ENCODE measurements at regions not wholly inside any gene's neighbourhood (a gene's known extent, or its start where the extent isn't known, plus 50 kb on each side); places are given as distances from the start of the nearest gene placed in this dataset.

DNA sequence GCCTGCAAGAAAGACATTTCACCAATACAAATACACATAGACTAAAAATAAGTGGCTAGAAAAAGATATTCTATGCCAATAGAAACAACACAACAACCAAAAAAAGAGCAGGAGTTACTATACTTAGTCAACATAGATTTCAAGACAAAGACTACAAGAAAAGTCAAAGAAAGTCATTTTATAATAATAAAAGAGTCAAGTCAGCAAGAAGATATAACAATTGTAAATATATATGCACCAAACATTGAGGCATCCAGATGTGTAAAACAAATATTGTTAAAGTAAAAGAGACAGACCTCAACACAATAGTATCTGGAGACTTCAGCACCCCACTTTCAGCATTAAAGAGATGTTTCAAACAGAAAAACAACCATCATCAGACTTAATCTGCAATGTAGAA, 104.6 kb downstream of the AMY1C start:
- intact Hi-C loops (cut with micrococcal nuclease) = no loop called here

DNA sequence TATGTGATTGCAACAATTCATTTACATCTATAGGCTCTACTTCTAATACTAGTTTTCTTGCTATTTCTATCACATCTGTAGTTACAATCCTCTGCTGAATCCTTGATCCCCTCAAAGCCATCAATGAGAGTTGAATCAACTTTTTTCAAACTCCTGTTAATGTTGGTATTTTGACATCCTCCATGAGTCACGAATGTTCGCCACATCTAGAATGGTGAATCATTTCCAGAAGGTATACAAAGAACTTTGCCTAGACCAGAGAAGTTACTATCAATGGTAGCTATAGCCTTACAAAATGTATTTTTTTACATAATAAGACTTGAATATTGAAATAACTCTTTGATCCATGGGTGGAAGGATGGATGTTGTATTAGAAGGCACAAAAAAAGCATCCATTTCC, 110.0 kb downstream of the AMY1C start:
- intact Hi-C loops (cut with micrococcal nuclease) = no loop called here

DNA sequence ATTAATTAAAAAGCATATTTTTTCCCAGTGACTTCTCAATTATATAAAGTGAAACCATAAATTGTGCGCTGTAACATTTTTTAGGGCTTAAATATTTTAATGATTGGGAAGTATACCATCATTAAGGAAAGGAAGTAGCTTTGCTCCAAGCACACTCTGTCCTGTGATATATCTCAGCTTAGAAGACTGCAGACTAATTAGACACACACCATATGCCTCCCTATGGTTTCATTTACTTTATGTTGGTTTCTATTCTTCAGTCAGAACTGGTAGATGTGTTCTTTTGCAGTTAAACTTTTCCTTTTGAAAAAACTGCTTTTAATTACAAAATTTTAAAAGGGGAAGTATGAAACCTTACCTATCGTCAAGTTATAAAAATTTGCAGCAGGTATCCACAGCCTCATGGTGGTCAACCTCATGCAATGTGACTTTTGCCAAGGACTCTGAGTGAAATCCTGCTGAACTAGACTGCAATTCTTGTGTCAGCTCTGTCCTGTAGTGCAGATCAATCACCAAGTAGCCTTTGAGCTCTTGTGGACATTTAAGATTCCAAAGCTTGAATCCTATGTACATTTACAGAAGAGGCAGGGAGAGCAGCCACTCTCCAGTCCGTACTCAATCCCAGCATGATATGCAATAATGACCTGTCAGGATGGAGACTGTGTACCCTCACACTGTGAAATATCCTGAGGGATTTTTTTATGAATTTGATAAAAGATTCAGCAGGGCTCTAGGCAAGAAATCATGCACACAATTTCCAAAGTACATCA, 149.1 kb downstream of the AMY1C start:
- intact Hi-C loops (cut with micrococcal nuclease) = no loop called here

DNA sequence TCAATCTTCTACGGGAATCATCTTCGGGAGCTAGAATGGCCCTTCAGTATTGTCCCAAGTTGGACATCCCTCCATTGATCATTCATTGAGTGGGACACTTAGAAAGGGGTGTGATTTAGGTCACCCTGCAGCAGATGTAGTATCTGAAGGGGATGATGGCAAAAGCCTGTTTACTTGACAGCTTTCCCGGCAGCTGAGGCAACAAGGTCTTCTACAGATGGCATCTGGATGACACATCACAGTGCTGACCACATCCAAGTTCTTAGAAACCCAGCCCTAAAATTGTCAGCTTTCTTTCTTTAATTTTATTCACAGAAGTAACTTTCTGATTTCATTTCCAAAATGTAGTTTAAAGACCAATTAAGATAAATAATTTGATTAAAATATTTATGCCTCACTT, 150.3 kb downstream of the AMY1C start:
- intact Hi-C loops (cut with micrococcal nuclease) = no loop called here

DNA sequence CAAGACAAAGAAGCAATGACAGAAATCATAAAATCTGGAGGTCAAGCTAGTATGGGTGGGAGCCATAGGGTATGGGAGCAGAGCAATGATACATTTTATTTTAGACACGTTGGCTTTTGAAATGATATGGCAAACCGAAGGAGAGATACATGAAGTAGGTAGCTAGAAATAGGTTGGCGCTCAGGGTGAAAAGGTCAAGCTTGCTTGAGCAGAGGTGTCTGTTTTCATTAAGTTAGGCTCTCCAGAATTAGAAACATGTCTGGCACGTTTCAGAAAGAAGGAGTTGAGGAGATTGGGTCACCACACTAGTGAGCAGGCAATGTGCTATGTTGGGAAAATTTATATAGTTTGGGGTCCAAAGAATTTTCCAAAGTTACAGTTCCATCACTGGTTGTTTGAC, 151.4 kb downstream of the AMY1C start:
- intact Hi-C loops (cut with micrococcal nuclease) = no loop called here

DNA sequence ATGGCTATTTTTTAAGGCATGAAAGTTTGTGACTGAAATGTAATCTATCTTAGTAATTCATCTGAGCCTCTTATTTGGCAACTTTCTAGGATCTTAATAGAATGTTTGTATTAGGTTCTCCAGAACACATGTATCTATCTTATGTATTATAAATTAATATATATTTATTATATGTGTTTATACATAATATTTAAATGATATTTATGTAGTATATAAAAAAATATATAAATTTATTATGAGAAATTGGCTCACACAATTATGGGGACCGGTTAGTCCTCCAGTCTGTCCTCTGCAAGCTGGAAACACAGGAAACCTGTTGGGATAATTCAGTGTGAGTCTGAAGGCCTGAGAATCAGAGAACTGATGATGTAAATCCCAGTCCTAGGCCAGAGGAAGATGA, 155.7 kb downstream of the AMY1C start:
- intact Hi-C loops (cut with micrococcal nuclease) = no loop called here

DNA sequence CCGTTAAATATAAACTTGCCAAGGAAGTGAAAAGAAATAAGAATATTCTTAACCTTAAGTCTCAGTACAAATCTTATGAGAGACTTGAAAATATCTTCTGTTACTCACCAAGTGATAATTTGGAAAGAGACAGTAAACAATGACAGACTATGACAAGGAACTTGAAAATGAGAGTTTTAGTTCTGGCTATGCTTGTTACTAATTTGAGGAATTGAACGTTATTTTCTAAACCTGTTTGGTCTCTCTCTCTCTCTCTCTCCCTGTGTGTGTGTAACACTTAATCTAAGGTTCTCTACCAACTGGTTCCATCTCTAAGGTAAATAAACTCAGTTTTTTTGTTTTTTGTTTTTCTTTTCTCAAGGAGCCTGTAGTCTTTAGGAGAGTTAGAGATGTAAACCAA, 161.8 kb downstream of the AMY1C start:
- intact Hi-C loops (cut with micrococcal nuclease) = no loop called here

DNA sequence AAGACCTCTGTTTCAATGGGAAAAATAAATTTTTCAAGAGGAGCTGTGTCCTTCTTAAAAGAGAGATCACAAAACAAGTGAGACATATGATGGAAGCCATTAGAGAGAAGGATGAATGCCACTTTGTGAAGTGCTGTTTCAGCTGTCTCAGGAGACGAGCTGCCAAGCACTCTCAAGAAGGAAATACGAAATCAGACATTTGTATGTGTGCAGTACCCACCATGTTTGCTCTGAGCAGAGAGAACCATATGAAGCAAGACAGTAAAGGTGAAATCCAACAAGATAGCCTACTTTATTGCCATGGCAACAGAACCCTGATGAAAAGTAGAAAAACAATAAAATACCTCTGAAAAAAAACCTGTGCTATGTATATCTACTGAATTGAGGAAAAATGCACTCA, 168.1 kb downstream of the AMY1C start:
- intact Hi-C loops (cut with micrococcal nuclease) = no loop called here

DNA sequence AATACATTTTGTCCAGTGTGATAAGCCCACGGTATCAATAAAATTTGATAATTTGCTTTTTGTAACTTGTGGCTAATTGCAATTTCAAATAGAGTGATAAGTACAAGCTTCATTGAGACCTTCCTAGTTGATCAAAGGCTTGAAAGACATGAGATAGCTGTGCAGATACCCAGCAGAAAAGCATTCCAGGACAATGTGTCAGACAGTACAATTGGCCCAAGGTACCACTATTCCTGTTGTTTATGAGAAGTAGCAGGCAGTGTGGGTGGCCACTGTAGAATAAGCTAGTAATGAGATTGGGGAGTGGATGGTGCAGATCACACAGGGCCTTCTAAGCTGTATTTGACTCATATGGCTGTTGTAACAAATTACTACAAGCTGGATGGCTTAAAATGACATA, 182.2 kb downstream of the AMY1C start:
- intact Hi-C loops (cut with micrococcal nuclease) = no loop called here

DNA sequence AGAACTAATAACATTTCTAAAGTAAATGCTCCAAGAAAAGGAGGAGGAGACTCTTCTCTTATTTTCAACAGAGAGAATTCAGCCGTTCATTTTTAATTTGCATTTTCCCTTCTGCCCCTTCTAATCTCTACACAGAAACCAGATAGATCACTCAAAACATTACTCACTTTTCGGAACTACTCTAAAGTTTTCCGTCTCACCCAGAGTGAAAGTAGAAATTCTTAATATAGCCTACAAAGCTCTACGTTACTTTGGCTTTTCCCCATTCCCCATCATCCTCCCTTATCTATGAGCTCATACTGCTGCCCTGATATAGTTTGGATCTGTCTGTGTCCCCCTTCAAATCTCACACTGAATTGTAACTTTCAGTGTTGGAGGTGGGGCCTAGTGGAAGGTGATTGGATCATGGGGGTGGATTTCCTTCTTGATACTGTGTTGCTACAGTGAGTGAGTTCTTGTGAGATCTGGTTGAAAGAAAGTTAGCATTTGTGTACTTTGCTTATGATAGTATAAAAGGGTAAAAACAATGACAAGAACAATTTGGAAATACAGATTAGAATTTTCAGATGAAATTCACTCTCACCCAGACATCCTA, 188.2 kb downstream of the AMY1C start:
- intact Hi-C loops (cut with micrococcal nuclease) = no loop called here

DNA sequence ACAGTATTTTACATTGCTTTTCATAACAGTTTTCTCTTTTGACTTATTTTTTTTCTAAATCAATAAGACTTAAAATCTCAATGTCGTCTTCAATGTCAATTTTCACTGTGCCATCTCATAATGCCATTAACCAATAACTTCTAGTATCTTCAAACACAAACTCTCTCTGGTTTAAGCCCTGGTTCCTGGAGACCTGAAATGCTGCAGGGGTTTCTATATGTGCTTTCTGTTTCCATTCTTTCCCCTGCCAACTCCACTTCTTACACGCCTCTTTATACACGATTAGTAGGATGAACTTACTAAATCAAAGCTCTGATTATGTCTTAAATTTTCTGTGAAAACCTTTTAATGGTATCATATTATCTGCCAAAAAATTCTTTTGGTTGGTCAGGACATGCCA, 191.4 kb downstream of the AMY1C start:
- intact Hi-C loops (cut with micrococcal nuclease) = no loop called here

DNA sequence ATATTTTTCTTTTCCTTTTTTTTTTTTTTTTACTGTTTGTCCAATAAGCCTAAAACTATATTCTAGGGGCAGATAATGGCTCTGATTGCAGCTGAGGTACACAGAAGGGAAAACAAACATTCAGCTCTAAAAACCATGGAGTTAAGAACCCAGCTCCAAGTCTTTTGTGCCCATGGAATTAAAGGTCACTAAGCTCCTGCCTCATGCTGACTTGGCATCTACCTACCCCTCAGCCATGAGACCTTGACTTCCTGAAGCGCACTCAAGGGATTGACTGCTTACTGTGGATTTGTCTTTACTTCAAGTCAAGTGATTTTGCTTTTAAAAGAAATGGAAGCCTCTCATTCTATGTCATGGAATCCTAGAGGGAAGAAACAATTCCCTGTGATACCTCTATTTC, 192.3 kb downstream of the AMY1C start:
- intact Hi-C loops (cut with micrococcal nuclease) = no loop called here

DNA sequence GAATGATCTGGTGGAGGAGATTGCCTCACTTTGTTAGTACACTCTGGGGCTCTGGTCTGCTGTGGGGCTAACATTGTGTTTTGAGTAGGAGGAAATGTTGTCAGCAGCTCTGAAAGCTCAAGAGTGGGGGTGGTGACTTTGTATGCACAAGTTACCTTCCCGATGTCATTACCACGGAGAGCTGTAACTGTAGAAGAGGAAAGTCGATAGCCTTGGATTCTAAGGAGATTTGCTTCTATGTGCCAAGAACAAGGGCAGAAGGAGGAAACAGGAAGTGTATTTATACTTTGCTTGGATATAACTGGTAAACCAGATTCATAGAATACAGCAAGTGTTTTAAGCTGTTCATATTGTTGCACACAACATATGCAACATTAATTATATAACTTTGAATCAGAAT, 196.1 kb downstream of the AMY1C start:
- intact Hi-C loops (cut with micrococcal nuclease) = no loop called here

DNA sequence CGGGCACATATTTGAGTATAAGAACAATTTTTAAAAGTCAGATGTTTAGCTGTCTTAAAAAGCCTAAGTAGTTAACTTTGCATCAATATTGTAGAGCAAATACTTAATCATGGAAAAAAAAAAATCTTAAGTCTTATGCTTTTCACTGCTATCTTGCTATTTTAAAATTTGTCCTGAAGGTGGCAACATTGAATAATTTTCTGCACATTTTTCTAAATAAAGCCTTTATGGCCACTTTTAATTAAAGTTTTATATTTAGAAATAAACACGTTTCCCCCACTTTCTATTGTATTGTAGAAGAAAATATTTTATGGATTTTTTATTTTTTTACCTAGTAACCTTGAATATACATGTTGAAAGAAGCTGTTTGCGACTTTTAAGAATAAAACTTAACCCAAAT, 198.8 kb downstream of the AMY1C start:
- intact Hi-C loops (cut with micrococcal nuclease) = no loop called here

DNA sequence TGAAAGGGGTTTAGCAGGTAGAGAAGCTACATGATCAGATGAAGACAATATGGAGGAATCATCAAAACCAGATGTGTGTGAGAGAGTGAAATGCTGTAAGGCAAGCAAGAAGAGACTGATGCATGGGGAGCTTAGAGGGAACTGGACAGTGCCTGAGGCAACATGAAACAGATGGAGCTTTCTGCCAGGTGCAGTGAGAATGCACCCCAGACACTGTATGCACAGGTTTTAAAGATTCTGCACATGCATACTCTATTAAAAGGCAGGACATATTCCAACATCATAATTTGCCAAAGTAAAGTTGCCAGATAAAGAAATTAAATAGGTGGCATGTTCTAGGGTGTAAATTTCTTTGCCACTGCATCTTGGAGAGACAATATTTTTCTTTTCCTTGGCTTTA, 200.1 kb downstream of the AMY1C start:
- intact Hi-C loops (cut with micrococcal nuclease) = no loop called here

DNA sequence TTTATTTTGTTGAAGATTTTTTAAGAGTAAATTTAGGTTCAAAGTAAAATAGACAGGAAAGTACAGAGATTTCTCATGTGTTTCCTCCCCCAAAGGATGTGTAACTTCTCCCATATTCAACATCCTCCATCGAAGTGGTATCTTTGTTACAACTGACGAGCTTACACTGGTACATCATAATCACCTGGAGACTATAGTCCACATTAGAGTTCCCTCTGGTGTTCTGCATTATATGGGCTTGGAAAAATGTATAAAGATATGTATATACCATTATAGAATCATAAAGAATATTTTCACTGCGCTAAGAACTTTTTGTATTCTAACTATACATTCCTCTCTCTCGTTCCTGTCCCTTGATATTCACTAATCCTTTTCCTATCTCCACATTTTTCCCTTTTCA, 203.7 kb downstream of the AMY1C start:
- intact Hi-C loops (cut with micrococcal nuclease) = no loop called here

DNA sequence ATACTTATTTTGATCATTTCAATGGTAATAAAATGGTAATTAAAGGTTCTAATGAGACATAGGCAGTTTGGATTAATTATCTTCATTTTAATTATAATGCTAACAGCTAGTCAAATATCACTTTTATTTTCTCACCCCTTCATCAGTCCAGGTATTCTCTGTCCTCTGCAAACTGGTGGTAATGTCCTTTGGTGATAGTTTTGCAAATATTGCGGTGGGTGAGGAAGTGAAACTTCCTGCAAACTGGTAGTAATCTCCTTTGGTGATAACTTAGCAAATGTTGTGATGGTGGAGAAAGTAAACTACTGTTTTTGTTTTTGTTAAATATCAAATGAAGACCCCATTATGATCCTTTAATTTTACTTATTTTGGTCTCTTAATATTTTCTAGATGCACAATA, 209.0 kb downstream of the AMY1C start:
- intact Hi-C loops (cut with micrococcal nuclease) = no loop called here

DNA sequence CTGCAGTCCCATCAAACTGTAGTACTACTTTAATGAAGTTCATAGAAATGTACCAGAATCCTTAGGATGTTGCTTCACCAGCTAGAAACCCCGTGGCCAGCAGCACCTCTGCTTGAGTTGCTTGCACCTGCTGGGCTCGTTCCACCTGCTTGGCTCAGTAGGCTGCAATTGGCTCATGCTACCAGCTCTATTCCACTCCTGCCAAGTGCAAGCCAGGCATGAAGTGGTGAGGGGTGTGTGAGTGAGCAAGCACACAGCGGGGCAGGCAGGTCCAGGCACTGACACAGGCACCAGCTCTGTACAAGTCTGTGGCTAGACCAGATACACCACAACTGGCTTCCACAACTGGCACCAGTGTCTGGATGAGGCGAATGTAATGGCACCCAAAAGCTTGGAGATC, 209.9 kb downstream of the AMY1C start:
- intact Hi-C loops (cut with micrococcal nuclease) = no loop called here

DNA sequence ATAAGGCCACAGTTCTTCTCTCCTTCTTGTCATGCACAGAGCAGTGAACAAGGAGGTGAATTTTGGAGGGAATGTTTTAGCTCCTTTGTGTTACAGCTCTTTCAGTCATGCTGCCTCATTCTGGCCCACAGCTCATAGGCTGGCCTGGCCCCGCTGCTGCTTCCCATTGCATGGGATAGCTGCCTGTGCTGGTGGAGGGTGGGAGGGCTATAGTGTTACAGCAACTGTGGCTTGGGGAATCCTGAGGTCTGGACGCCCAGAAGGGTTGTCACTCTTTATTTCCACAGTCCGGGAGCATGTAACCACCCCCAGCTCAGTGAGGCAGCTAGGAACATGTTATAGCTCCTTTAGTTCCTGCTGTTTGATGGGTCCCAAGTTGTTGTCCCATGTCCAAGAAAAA, 210.3 kb downstream of the AMY1C start:
- intact Hi-C loops (cut with micrococcal nuclease) = no loop called here

DNA sequence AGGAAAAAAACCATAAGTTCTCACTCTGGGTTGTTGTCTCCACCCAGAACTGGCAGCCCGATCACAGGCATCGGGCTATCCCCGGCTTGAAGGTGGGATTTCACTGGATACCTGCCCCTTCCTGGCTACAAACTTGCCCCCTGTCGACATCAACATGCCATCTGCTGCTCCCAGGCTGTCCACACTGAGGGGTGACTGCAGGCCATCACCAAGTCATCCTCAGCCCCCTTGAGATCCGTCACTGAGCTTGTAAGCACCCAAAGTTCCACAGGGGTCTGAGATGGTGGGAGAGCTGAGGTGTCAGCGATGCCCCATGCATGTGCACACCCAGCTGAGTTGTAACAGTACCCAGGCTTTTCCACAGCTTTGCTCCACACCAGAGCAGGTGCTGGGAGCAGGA, 211.0 kb downstream of the AMY1C start:
- intact Hi-C loops (cut with micrococcal nuclease) = no loop called here

DNA sequence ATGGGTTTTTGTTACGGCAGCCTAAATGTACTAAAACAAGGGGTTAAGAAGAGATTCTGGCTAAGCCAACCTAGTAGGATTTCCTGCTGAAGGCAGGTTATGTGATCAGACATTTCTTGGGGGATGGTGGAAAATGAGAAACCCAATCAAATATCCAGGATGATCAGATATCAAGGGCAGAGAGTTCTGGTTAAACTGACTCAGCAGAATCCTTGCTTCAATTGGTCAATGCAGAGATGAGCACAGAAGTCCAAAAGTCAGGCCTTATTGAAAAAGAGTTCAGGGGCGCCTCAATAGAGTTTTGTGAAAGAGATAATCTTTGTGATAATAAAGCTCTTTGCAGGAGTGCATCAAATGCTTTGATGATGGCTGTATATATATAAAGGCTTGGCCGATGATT, 237.1 kb downstream of the AMY1C start:
- intact Hi-C loops (cut with micrococcal nuclease) = no loop called here

DNA sequence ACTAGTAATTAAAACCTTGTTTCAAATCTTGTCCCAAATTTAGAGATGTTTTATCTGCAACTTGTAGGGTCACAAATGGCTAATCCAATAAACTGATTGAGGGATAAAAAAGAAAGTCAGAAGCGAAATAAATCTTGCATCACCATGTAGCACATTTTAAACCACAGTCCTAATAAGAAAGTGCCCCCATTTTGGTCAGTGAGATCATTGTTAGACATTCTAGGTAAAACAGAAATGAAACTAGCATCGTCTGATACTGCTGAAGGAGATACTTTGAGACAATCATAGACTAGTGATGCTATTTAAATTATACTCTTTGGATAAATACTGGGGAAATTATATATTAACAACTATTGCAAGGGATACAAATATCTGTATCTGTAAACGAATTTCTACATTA, 247.9 kb downstream of the AMY1C start:
- intact Hi-C loops (cut with micrococcal nuclease) = no loop called here

DNA sequence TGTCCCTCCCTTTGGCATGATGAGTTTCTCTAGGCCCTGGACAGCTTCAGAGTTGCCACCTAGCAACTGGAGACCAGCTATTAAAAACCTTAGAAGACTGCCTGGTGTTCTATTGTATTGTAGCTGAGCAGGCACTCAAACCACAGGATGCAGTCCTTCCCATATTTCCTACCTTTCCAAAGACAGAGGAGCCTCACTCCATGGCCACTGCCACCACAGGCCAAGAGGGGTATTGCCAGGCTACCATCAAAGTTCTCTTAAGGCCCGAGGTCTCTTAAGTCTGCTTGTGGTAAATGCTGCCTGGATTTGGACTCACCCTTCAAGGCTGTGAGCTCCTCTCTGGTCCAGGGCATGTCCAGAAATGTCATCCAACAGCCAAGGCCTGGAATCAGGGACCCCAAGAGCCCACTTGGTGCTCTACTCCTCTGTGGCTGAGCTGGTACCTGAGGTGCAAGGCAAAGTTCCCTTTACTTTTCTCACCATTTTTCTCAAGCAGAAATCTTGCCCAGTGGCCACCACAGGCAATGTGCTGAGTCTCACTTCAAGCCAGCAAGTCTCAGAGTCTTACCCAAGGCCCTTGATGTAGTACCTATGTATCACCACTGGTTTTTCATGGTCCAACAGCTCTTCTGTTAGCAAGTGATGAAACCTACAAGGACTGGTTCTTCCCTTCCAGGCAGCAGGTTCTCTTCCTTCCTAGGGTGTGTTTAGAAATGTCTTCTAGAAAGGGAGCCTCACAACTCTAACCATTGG, 269.4 kb downstream of the AMY1C start:
- intact Hi-C loops (cut with micrococcal nuclease) = no loop called here
